GM21367 (cell line): ENCODE measurements at regions not wholly inside any gene's neighbourhood (a gene's known extent, or its start where the extent isn't known, plus 50 kb on each side); places are given as distances from the start of the nearest gene placed in this dataset.
"Not testable (repeated sequence)": the region's sequence is repeated elsewhere in the genome, so short reads cannot be mapped to it uniquely, and the experiment has no call there.

ENCODE experiments used
- ATAC-seq: cut with Tn5 transposase; IDR thresholded peaks from one replicate; pipeline ENCODE4 v1.9.1; 2021; ENCODE audit not compliant: unreplicated experiment

DNA sequence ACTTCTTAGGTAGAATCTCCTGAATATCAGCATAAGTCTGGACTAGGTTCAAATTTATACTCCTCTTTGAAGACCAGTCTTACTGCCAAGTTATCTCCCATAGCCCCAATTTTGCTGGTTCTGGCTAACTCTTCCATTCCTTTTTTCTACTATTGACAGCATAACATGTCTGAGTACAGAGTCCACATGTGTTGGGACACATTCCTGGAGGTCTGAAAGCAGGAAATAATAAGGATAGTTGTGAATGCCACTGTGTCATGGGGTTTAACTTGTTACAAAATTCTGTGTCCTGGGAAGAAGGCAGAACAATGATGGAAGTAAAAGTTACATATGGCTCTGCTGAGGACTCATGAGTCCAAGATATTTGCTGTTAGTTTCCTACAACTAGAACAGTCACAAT is 57.4 kb upstream of the ZBTB20 start:
- no peak for ATAC-seq

DNA sequence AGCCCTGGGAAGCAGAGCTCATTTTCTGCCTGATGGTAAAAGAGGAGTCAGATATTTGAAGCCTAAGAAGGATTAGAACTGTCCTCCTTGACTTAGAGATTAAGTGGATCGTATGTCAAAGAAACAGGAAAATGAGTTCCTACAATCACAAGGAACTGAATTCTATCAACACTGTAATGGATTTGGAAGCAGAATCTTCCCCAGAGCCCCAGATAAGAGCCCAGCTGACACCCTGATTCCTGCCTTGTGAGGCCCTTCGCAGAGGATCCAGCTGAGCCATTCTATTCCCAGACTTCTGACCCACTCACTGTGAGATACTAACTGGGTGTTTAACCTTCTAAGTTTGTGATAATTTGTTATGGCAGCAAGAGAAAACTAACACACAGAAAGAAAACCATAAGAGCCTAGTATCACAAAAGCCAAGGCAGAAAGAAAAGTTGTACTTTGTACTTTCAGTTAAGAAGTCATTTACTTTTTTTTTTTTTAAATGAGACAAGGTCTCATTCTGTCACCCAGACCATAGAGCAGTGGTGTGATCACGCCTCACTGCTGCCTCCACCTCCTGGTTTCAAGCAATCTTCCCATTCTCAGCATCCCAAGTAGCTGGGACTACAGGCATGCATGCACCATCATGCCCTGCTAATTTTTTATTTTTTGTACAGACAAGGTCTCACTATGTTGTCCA is 61.1 kb upstream of the ZBTB20 start:
- no peak for ATAC-seq

DNA sequence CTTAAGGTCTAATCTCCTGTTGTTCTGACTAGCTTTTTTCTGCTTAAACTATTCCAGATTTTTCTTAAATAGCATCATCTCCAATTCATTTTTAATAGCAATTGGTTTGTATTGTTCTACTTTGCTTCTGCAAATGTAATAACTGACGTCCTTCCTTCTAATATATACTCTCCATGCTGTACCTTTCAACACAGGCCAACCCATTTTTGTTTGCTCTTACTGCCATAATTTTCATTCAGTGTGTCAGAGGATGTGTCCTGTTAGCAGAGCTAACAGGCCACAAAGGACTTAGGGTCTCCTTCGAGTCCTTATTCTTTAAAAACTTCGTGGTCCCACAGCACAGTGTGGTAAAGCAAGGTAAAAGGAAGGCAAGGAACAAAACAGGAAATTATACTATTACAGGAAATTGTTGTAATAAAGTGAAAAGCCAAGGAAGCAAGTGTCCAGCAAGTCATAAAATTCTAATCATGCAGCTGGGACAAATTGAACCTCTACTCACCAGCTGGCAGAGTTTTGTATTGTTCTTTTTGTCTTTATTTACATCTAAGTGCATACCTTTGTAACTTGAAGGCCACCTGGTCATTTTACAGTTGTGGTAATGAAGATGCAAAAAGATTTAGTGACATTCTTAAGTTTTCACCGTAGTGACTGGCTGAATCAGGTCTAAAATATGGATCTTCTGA is 64.9 kb upstream of the ZBTB20 start:
- ATAC-seq, result no peak

DNA sequence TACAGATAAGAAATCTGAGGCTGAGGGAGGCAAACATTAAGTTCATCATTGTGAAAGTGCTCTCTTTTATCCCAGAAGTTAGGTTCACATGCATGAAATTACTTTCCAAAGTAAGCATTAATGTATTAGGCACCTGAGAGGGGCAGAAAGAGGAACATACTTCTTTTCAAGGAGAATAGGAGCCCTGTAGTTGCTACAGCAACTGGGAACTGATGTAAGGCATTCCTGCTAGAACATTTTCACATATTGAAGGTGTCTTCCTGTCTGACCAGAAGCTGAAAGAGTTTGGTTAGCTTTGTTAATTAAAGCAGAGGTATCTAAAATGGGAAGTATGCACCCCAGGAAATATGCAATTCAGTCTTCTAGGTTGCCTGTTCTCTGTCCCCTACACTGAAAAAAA is 65.5 kb upstream of the ZBTB20 start:
- no peak for ATAC-seq

DNA sequence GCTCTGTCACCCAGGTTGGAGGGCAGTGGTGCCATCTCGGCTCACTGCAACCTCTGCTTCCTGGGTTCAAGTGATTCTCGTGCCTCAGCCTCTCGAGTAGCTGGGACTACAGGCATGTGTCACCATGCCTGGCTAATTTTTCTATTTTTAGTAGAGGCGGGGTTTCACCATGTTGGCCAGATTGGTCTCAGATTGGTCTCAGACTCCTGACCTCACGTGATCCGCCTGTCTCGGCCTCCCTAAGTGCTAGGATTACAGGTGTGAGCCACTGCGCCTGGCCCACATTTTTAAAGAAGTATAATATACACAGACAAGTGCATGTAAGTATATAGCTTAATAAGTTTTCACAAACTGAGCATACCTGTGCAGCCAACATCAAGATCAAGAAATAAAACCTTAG is 66.0 kb upstream of the ZBTB20 start:
- ATAC-seq, result not testable (repeated sequence)

DNA sequence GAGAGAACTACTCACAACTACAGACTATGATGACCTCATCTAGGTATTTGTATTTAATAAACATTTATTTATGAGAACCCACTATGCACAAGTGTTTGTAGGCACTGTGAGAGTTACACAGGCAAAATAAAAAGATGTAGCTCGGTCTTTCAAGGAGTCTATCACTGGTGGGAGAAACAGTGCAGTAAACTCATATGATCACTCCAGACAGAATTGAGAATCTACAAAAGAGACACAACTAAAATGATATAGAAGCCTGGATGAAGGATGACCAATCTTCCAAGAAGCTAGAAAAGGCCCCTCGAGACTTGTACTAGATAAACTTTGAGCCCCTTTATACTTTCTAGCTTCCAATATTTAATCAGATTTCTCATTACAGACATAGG is 70.2 kb upstream of the ZBTB20 start:
- no peak for ATAC-seq

DNA sequence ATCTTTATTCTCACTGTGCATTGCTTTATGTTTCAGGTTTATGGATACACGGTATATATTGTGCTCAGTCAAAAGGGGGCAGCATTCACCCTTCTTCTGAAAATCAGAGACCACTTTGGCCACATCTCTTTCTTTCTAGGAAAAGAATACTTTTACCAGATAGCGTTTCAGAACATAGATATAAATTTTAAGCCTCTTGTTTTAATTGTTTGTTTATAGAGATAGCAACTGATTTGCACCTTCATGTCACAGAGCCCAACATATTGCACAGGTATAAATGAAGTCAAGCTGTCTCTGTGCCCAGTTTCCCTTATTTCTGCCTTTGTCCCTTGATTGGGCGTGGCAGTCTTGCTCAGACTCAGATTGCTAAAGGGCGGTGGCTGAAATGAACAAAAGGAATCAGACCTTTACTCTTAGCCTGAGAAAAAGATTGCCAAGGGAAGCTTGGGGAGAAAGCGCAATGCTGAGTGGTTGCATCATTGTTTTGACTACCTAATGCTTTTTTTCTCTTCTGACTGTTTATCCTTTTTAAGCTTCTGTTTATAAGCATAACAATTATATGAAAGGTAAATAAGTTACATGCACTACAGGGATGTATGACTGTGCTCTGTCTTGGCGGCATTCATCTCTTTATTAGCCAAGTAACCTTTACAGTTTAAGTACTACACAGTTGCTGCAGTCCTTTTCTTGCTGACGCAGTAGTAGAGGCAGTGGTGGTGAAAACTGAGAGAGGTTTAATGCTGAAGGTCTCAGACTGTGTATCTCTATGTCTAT is 70.8 kb upstream of the ZBTB20 start:
- ATAC-seq, result peak; percentile 55

DNA sequence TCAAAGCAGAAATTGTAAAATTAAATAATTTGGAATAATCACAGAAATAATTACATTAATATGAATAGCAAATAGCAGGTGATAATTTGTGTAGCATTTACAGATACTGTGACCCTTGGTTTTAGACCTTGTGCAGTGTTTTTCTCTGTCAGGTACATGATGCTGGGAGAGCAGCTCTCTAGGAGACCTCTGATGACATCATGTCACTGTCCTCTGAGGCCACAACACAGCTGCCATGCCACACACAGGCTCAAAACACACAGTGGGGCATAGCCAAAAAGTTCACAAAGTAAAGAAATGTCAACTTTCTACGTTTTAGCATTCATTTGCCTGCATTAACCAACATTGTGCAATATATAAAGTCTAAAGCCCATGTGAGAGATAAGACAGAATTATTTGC is 71.8 kb upstream of the ZBTB20 start:
- no peak for ATAC-seq

DNA sequence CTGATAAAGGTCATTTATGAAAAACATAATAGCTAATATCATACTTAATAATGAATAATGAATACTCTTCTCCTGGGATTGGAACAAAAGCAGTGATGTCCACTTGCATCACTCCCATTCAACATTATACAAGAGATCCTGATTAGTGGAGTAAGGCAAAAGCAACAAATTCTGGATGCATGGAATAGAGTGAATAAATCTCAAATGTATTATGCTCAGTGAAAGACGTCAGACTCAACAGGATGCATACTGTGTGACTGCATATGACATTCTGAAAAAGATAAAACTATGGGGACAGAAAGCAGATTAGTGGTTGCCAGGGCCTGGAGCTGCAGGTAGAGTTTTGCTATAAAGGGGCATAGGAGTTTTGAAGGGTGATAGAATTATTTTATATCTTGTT is 77.6 kb upstream of the ZBTB20 start:
- ATAC-seq, result no peak

DNA sequence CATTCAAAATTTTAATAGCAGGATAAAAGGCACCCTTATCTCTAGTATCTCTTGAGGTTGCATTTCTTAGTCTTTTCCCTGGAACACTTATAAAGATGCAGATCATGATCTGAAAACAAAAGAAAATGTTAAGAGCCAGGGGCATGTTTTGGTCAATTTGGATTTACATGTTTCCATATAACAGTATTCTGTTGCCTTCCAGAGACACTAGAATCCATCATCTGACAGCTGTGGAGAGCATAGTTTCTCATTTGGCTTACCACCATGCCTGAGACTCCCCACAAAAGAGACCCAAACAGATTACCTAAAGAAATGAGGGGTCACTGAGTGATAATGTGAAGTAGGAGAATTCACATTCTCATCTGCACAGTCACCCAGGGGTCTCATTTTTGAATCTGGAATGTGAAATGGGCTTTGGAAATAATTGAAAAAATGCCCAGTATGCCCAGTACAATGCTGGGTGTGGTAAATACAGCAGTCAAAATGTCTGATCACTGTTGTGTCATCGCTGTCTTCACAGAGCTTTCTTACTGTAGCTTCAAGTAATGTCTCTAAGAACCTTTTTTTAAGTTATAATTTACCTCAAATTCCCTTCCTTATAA is 79.9 kb upstream of the ZBTB20 start:
- ATAC-seq, result no peak

DNA sequence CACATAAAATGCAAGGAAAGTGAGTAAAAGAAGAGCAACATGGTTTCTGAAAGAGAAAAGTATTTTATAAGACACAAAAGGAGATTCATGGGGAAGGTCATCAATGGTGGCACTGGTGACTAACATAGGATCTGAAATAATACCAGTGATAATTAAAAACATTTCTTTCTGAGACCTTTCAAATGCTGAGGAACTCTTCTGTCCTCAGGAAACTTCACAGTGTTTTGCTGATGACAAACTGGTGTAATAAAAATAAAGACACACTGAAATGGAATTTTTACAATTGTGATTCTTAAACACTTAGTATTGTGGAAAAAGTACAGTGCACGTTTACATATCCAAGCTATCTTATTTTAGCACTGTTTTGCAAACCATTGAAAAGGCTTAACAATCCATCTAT is 80.4 kb upstream of the ZBTB20 start:
- no peak for ATAC-seq

DNA sequence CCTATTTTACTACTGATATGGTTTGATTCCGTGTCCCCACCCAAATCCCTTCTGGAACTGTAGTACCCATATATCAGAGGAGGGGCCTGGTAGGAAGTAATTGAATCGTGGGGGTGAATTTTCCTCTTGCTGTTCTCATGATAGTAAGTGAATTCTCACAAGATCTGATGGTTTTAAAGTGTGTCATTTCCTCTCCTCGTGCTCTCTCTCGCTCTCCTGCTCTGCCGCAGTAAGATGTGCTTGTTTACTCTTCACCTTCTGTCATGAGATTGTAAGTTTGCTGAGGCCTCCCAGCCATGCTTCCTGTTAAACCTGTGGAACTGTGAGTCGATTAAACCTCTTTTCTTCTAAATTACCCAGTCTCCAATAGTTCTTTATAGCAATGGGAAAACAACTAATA is 81.2 kb upstream of the ZBTB20 start:
- ATAC-seq, result no peak

DNA sequence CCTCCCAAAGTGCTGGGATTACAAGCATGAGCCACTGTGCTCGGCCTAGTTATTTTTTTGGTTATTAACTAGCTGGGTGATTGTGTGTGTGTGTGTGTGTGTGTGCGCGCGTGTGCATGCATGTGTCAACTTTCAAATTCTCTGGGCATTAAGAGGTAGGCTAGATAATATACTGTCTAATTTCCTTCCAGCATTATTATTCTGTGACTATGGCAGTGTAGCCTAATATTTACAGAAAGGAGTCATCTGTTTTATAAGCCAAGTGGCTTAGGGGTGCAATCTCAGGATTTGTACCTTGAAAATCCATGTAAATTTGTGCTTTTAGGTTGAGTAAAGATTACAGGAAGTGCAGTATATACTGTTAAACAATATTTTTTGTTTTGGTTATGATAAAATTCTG is 85.1 kb upstream of the ZBTB20 start:
- no peak for ATAC-seq

DNA sequence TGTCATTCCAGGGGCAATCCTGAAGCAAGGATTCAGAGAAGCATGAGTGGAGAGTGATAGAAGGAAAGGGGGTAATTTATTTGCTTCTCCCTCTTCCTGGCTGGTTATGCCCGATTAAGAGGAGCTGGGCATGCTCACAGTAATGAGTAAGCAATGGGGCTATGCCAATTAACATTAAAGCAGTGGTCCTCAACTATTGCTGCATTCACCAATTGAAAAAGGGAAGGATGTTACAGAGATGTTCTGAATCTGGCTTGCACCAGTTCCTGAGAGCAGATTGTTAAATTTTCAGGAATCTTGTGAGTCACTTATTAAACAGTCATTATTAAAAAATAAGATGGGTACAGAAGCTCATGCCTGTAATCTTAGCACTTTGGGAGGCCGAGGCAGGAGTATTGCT is 85.9 kb upstream of the ZBTB20 start:
- ATAC-seq, result no peak

DNA sequence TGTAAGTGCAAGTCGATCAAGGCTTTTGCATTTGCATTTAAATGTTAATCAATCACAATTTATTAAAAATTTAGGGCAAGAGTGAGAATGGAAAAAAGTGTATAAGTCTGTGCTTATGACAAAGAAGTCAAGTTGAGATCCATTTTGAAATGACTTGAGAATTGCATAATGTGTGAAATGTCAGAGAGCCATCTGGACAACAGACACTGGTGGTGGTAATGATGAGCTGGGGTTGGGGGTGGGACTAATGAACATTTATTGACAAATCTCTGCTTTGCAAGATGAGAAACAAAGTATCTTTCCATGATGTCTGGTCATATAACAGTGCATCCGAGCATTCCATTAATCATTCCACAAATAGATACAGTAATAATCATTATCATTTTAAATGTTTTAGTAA is 89.4 kb upstream of the ZBTB20 start:
- no peak for ATAC-seq

DNA sequence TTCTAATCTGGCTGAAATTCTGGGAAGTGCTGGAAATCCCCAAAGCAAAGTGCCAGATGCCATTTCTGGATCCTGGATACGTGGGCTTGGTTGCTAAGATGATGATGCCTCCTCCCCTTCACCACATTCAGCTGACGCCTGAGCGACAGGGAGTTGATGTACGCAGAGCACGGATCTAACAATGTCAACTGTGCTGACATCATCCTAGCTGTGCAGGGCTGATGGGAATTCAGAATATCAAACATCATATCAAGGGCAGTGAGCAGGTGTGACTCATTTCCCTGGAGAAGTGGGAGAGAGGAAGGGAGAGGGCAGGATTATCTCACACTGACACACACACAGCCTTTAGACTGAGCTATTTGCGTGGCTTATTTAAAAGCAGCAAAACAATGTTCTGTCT is 92.6 kb upstream of the ZBTB20 start:
- no peak for ATAC-seq

DNA sequence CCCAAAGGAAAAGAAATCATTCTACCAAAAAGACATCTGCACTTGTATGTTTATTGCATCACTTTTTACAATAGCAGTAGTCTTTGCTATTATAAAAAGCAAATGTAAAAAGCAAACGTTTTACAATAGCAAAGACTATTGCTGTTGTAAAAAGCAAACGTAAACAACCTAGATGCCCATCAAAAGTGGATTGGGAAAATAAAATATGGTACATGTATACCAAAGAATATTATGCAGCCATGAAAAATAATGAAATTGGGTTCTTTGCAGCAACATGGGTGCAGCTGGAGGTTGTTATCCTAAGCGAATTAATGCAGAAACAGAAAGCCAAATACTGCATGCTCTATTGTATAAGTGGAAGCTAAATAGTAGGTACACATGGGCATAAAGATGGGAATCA is 97.3 kb upstream of the ZBTB20 start:
- no peak for ATAC-seq

DNA sequence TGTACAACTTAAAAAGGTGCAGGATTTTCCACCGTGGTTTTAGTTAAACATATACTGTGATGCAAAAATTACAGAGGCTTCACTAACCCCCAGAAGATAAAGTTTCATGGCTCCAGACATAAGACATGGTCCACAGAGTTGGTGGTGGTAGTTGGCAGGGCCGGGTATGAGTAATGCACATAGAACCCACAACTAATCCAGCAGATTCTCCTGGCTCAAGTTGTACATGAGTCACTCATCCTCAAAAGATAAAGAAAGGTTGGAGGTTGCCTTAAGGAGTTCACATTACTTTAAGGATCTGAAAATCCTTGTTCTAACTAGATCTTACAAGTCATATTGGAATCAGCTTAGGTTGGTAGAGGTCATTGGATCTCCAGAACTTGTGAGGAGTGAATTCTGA is 98.3 kb upstream of the ZBTB20 start:
- no peak for ATAC-seq

DNA sequence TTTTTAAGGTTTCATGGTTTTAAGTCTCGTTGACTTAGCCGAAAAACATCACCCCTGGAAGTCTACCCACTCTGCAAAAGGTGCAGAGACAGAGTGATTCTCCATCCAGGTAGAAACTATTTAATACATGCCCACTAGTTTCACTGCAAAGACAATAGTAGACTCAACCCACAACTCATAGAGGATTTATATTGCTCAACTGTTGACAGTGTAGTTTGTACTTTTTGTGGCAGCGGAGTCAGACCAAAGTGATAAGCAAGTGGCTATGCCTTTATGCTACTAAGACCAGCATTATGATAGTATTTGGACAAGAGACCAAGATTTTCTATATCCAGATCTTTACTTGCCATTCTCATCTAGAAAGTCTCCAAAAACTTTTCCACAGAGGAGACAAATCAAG is 98.8 kb upstream of the ZBTB20 start:
- no peak for ATAC-seq

DNA sequence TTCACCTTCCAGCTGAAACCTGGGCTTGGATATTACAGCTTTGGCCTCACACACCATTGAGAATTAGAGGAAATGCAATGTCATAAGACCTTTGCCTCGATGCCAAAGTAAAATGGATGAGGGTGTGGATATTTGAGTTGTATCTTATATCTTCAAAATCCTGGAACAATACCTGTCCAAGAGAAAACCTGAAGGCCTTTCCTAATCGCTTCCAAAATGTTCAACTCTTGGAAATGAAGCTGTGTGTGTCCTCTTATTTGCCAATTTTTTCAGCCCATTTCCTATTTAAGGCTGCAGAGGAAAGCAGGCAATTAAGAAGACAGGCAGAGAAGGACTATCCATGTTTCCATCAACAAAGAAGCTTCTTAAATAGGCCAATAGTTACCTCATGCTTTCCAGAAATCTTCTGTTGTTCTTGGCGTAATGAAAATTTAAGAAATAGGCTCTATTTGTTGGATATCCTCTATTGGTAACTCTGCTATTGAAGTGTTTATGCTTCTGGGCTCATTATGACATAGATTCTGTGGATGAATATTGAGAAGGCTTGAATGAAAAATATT is 99.5 kb upstream of the ZBTB20 start:
- no peak for ATAC-seq

DNA sequence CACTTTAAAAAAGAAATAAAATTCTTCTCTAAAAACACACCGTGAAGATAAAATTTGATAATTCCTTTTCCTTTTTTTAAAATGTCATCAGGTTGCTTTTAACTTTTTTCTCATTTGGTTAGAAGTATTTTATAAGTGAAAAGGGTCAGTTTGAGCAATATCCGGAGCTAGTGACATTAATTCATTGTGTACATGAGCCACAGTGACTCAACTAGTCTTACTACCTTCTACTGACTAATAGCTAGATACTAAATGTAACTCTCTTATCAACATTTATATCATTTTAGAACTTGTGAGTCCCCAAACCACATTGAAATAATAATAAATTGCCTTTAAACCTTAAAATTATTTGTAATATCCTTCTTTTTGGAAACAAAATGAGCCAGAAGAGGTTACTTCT is 101.2 kb upstream of the ZBTB20 start:
- ATAC-seq, result no peak

DNA sequence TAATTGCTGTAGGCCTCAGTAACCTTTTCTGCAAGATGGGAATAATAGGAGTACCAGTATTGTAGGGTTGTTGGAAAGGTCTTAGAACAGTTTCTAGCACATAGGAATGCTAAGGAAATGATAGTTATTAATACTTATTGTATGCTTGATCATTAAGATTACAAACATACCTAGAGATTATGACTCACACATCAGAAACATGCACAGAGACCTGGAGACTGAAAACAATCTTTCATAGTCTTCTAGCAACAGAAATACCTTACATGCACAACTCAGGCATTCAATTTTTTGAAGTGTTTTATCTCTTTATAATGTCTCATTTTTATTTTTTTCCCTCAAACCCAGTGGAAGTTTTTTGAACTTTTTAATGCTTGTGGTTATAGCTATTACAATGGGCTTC is 104.4 kb upstream of the ZBTB20 start:
- ATAC-seq, result no peak
